Activated naive CD4-positive, alpha-beta T cell treated with anti-CD3 and anti-CD28 coated beads, Interleukin-2, amount 50 U/mL, for 72 hours (primary cell): ENCODE measurements at regions not wholly inside any gene's neighbourhood (a gene's known extent, or its start where the extent isn't known, plus 50 kb on each side); places are given as distances from the start of the nearest gene placed in this dataset.
"Not testable (repeated sequence)": the region's sequence is repeated elsewhere in the genome, so short reads cannot be mapped to it uniquely, and the experiment has no call there.

ENCODE experiments used
- ATAC-seq, 2 donors: fragments of 150-1000 bp; cut with Tn5 transposase; 2 replicates each; pipeline ENCODE4 v1.10.0; 2021; ENCODE audit warnings: mild to moderate bottlenecking in 2 of 2, moderate library complexity in 2 of 2
- DNase-seq, 2 donors: peaks; one replicate each; pipeline ENCODE4 v3.0.0; 2021 to 2022; ENCODE audit warnings: low spot score in 2 of 2
- H3K27ac Mint-ChIP-seq, 2 donors: one replicate each; pipeline ENCODE4 v1.8.0; 2022; ENCODE audit warnings: mild to moderate bottlenecking in 2 of 2, mixed read lengths in 2 of 2
- H3K36me3 Mint-ChIP-seq, 2 donors: one replicate each; pipeline ENCODE4 v1.8.0; 2022; ENCODE audit warnings: mixed read lengths in 2 of 2
- H3K9me3 Mint-ChIP-seq, 2 donors: one replicate each; pipeline ENCODE4 v1.8.0; 2022; ENCODE audit warnings: mixed read lengths in 2 of 2

DNA sequence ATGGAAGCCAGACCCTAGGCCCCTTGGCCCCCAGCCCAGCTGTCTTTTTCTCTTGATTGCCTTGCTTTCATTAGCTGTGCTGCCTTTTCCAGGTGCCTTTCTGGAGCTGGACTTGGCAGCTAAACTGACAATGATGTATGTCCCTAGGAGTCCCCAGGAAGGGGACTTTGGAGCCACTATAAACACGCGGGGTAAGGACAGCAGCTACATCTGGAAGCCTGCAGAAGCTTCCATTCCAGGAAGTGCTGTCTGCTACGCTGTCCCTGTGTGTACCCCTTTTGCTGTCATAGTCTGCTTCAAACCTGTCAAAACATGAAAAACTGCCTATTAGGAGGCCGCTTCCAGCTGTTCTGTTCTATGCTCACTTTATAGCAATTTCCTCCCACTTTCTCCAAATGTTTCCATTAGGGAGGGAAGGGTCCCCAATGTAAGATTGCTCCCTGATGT, 153.3 kb upstream of the RAG2 start:
- H3K36me3 Mint-ChIP-seq, result no peaks in the 10 kb centered on the region
- H3K27ac Mint-ChIP-seq, result no peak overlapping the region
- H3K9me3 Mint-ChIP-seq, result no peaks in the 10 kb centered on the region
- DNase-seq (no peak), ATAC-seq (no peak)

DNA sequence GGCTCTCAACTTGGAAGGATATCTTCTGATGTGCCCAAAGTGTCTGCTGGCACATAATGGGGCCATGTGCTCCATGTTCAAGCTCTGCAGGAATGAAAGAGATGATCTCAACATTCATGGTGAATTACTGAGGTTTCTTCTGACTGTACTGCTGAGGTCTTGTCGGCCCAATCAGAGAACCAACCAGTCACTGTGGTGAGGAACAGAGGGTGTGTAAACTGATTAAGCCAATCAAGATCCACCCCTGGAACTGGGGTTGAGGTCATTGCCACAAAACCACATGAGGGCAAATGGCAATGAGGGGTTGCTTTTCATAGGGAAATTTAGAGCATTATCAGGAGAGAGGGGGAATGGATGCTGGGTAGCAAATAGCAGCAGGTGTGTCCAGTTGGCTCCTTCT, 152.3 kb upstream of the RAG2 start:
- H3K27ac Mint-ChIP-seq, result no peak overlapping the region
- H3K9me3 Mint-ChIP-seq, result no peaks in the 10 kb centered on the region
- H3K36me3 Mint-ChIP-seq, result no peaks in the 10 kb centered on the region
- ATAC-seq, result no peak
- no peak for DNase-seq

DNA sequence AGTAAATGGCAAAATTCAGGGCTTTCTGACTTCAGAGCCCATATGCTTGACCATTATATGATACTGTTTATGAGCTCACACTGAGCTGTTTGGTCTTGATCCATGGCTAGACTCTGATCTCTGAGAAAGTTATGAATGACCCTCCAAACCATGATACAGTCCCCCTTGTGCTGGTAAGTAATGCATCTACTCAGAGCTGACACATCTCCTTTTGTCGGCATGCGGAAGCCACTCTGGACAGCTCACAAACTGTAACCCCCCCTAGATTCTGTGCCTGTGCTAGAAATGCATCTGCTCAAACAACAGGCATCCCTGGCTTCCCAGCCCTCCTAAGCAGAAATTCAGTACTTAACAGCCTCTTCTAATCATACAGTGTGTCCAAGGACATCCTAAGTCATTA, 150.8 kb upstream of the RAG2 start:
- Mint-ChIP-seq H3K36me3 (no peaks in the 10 kb centered on the region), H3K9me3 (no peaks in the 10 kb centered on the region), H3K27ac (no peak overlapping the region)
- ATAC-seq (no peak), DNase-seq (no peak)

DNA sequence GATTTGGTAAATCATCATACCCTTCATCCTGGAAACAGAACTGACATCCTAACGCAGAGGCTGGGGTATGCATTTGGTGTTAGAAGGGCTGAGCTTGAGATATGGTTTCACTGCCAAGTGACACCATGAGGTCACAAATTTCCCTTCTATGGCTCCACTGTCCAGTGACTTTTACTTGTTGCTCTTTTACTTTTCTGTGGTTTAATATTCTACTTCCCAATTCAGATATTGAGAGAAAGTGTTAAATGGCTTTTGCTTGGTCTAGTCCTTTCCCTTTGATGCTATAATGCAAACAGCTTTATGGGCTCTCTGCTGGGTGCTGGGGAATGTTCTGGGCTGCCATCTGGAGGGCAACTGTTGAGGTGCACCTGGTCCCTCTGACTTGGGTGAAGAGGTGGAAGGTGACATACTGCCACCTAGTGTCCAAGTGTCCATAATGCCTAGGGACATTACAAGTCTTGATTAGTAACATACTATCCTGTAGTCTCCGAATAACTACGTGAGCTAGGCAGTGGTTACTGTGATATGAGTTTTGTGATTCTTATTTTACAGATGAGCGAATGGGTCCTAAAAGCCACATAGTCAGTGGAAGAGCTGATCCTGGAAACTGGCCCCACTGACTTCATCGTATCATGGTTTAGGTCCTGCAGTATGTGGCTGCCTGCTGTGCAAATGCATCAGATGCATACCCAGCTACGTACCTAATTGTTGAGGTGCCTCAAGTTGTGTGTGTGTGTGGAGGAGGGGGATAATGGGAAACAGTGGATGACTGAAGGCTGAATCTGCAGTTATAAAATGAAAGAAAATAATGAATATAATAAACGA, 149.1 kb upstream of the RAG2 start:
- DNase-seq (peak; percentile 70 to 77), ATAC-seq (peak; percentile 98 to 99)
- H3K27ac Mint-ChIP-seq, result no peak overlapping the region

DNA sequence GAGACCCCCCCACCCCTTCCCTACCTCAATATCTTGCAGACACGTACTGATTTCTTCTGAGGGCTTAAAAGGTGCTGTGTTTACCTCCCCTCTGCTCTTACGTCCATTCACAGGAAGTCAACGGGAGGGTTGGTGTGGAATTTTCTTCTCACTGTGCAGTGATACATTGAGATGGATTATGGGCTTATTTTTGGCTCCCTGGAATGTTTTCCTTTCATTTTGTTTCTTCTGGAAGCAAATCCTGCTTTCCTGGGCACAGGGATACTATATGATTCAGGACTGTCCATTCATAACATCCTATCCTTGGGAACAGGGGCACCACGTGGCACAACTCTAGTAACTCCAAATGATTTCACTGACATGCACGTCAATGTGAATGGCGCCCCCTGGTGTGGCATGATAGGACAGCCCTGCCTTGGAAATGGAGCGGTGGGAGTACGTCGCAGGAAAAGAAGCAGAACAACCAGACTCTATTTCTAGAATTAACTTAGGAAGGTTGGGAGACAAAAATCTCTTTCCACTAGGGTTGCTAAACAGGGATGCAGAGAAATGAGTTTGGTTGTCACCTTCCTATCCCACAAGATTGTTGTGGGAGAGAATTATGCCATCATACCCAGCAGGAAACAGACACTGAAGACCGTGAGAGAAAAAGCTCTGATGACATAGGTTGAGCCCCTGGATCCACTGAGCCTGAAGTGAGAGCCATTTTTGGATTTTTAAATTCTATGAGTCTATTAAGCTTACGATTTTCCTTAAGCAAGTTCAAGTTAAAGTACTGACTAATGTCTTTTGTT, 146.5 kb upstream of the RAG2 start:
- Mint-ChIP-seq H3K36me3 (no peaks in the 10 kb centered on the region), H3K9me3 (no peaks in the 10 kb centered on the region), H3K27ac (no peak overlapping the region)
- DNase-seq, result peak in 1 of 2 donors; percentile 75
- ATAC-seq, result peak; percentile 40 to 51

More for the DNA sequence above, 149.1 kb upstream of the RAG2 start:
- Mint-ChIP-seq H3K9me3 (no peaks in the 10 kb centered on the region), H3K36me3 (no peaks in the 10 kb centered on the region)

DNA sequence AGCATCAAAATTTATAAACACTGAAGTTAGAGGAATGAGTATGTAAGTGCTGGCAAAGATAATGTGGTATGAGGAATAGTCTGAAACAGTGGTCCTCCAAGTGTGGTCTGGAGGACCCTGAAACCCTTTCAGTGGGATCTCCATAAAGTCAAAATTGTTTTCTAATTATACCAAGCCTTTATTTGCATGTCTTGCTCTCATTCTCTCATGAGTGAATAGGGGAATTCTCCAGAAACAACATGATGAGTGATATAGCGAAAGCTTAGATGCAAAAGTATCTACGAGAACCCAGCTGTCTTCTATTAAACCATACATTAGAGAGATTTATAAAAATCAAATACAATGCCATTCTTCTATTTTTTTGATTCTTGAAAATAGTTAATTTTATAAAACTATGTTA, 145.0 kb upstream of the RAG2 start:
- Mint-ChIP-seq H3K9me3 (no peaks in the 10 kb centered on the region), H3K36me3 (no peaks in the 10 kb centered on the region), H3K27ac (no peak overlapping the region)
- ATAC-seq (no peak), DNase-seq (no peak)

DNA sequence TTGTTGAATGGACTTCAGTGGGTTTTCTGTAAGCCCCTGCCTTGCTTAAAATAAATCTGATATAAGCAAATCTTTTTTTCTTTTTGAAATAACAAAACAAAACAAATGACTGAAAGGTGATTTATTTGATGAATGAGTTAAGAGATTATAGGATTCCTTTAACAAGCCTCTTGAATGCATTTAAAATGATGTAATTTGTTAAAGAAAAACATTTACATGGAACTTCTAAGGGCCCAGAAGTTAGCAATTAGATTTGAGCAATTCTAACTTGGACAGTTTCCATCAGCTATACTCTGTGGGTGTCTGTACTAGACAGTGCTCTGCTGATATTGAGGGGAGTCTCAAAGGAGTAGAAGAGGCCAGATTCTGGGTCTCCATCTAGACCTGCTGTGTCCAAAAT, 143.5 kb upstream of the RAG2 start:
- ATAC-seq (no peak), DNase-seq (no peak)
- Mint-ChIP-seq H3K36me3 (no peaks in the 10 kb centered on the region), H3K9me3 (no peaks in the 10 kb centered on the region), H3K27ac (no peak overlapping the region)

DNA sequence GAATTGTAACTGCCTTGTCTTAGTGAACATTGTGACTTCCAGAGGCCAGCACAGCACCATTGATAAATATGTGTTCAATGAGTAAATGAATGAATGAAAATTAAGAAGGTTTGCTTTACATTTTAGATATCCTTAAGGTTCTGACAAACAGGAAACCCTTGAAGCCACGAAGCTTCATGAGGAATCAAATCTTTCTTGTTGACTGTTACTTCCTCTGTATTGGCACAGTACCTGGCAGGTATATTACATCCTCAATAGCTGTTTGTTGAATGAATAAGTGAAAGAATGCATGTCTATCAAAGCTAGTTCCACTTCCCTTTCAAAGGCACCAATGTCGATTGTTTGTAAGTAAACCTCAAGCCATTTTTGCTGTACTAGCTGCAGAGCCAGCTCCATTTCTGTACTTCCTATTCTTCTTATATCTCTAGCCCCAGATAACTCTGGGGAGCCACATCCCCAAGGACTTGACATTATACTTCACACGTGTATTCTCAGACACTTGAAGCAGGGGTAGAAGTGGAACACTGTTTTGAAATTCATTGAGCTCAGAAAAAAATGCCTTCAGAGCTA, 140.3 kb upstream of the RAG2 start:
- Mint-ChIP-seq H3K27ac (no peak overlapping the region), H3K9me3 (no peaks in the 10 kb centered on the region), H3K36me3 (no peaks in the 10 kb centered on the region)
- DNase-seq (no peak), ATAC-seq (no peak)

DNA sequence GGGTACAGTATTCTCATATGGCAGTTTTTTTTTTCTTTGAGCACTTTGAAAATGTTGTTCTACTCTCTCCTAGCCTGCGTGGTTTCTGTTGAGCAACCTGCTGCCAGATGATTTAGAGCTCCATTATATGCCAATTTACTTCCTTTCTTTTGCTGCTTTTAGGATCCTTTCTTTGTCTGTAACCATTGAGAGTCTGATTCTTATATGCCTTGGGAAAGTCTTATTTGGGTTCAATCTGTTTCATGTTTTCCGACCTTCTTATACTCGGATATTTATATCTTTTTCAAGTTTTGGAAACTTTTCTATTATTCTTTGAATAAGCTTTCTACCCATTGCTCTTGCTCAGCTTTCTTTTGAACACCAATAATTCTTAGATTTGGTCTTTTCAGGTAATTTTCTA, 138.1 kb upstream of the RAG2 start:
- DNase-seq (no peak), ATAC-seq (no peak)
- no peaks in the 10 kb centered on the region for H3K36me3 Mint-ChIP-seq
- no peak overlapping the region for H3K27ac Mint-ChIP-seq
- no peaks in the 10 kb centered on the region for H3K9me3 Mint-ChIP-seq

DNA sequence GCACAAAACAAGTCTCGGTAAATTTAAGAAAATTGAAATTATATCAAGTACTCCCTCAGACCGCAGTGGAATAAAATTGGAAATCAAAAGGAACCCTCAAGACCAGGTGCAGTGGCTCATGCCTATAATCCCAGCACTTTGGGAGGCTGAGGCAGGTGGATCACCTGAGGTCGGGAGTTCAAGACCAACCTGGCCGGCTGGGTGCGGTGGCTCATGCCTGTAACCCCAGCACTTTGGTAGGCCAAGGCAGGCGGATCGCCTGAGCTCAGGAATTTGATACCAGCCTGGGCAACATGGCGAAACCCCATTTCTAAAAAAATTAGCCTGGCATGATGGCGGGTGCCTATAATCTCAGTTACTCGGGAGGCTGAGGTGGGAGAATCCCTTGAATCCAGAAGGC, 135.7 kb upstream of the RAG2 start:
- not testable (repeated sequence) for H3K27ac Mint-ChIP-seq, DNase-seq, H3K36me3 Mint-ChIP-seq, H3K9me3 Mint-ChIP-seq, ATAC-seq

DNA sequence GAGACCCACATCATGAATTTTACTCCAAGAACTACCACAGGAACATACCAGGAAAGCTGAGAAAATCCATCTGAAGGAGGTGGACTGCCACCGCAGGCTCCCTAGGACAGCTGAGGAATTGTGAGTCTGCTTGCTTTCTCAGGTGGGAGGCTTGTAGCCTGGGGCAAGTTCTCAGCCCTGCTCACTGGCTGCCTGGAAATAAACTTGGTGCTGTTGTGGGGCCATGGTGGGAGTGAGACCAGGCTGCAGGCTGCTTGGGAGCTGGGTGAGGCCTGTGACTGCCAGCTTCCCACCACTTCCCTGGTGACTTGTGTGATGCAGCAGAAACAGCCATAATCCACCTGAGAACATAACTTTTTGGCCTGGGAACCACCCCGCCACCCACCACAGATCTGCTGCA, 132.7 kb upstream of the RAG2 start:
- Mint-ChIP-seq H3K9me3 (no peaks in the 10 kb centered on the region), H3K36me3 (no peaks in the 10 kb centered on the region), H3K27ac (no peak overlapping the region)
- no peak for ATAC-seq
- DNase-seq, result no peak

DNA sequence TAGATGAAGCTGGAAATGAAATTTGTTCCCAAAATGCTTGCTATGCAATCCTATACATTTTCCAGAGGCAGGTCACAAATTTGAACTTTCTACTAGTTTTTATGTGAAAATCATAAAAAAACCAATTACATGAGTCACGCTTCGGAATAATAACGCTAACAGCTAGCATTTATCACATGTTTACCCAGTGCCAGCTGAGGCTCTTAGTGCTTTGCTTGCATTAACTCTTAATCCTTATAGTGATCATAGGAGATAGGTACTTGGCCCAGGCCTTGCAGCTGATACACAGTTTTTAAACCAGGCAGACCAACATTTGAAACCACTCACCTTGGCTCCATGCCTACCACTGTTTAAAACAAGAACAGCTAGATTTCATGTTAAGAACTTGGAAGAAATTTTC, 131.8 kb upstream of the RAG2 start:
- DNase-seq (no peak), ATAC-seq (no peak)
- H3K27ac Mint-ChIP-seq, result no peak overlapping the region
- H3K36me3 Mint-ChIP-seq, result no peaks in the 10 kb centered on the region
- H3K9me3 Mint-ChIP-seq, result no peaks in the 10 kb centered on the region

DNA sequence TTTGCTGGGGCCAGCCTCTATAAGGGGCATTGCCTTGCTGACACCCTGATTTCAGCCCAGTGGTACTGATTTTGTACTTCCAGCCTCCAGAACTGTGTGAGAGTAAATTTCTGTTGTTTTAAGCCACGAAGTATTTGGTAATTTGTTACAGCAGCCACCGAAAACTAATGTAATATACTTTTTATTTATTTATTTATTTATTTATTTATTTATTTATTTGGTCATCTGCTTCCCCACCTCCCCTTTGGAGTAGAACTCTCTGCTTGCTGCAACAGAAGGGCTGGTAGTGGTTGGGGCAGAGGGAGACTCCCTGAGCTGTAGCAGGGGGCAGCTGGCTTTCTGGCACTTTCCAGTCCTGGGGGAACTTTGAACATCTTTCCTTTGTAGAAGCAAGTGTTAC, 128.4 kb upstream of the RAG2 start:
- DNase-seq, result no peak
- H3K27ac Mint-ChIP-seq, result no peak overlapping the region
- no peaks in the 10 kb centered on the region for H3K36me3 Mint-ChIP-seq
- no peak for ATAC-seq
- no peaks in the 10 kb centered on the region for H3K9me3 Mint-ChIP-seq

DNA sequence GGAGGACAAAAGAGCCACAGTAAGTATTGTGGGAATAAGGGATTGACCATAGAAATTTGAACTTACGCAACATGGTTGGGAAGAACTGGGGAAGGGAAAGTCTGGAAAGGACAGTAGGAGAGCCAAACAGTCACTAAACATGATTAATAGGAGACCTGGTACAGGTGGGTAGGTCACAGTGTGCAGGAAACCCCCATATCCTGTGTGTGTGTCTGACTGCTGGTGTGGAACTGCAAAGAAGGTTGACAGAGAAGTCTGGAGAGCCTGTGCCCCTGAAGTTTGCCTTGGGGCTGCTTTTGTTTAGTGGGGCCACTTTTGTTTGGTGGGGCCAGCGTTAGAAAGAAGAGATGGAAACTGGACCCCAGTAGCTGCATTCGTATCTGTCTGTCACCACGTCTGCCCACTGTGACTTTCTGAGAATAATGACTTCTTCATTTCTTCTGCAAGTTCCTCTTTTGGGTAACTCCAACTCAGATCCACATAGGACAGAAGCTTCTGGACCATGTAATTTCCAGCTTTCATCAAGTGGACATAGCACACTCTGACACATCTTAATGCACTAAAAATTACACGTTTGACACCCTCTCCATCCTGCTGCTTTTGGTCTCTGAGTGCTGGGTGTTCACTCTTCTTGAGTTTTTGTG, 126.8 kb upstream of the RAG2 start:
- ATAC-seq, result no peak
- Mint-ChIP-seq H3K27ac (no peak overlapping the region), H3K9me3 (no peaks in the 10 kb centered on the region), H3K36me3 (no peaks in the 10 kb centered on the region)
- no peak for DNase-seq

DNA sequence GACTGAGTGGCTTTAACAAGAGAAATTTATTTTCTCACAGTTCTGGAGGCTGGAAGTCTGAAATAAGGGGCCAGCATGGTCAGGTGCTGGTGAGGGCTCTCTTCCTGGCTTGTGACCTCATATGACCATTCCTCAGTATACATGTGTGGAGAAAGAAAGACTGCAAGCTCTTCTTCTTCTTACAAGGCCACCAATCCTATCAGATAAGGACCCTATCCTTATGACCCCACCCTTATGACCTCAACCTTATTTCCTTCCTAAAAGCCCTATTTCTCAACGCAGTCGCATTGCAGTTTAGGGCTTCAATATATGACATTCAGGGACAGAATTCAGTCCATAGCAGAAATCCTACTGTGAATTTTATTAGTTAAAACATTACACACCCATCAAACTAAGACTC, 124.4 kb upstream of the RAG2 start:
- Mint-ChIP-seq H3K27ac (no peak overlapping the region), H3K36me3 (no peaks in the 10 kb centered on the region), H3K9me3 (no peaks in the 10 kb centered on the region)
- ATAC-seq (no peak), DNase-seq (no peak)

DNA sequence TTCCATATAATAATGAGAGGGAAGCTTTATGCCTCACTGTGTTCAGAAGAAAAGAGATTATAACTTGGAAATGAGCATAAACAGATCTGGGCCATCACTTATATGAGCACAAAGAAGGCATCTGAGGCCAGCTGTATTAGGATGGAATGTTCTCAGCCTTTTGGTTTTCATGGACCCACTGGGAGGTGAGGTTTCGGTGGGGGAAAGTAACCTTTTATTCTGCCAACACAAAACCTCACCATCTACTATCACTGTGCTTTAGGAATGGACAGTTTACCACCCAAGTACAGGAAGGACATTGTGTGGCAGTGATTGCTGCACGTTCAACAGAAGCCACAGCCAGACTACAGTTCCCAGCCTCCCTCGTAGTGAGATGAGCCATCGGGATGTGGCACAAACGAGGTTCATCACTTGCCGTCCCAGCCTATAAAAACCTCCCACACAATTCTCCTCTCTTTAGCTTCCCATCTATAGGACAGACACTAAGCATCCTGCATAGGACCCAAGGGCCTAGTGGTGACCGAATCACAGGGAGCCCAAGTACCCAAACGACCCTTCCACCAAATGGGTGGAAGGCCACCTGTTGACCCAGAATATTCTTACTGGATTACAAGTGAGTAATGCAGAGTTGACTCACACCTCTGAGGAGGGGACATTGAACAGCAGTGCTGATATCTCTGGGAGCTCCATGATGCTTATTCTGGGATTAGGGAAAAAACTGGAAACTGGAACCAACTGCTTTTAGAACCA, 121.5 kb upstream of the RAG2 start:
- DNase-seq, result no peak
- Mint-ChIP-seq H3K27ac (no peak overlapping the region), H3K9me3 (no peaks in the 10 kb centered on the region), H3K36me3 (no peaks in the 10 kb centered on the region)
- no peak for ATAC-seq
